ENCODE measurements at regions not wholly inside any gene's neighbourhood (a gene's known extent, or its start where the extent isn't known, plus 50 kb on each side); places are given as distances from the start of the nearest gene placed in this dataset.

DNA sequence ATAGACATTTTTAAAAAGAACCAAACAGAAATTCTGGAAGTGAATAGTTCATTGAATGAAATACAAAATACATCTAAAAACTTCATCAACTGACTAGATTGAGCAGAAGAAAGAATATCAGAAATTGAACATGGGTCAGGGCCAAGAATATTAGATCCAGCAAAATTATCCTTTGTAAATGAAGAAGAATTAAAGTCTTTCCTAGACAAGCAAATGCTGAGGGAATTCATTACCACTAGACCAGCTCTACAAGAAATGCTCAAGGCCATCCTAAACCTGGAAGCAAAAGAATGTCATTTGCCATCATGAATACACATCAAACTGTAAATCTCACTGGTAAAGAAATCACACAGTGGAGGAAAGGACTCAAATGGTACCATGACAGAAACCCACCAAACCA, 72.7 kb upstream of the RPL34 start:
- H4K12ac ChIP-seq (ENCODE audit: low read depth, low read length): no peak overlapping the region
- no peaks in the 10 kb centered on the region for H3K36me3 ChIP-seq (ENCODE audit: control insufficient read depth in 1 of 2, insufficient read depth in 2 of 2, low read length in 2 of 2)
- no peak overlapping the region for H3K4me3 ChIP-seq (ENCODE audit: low read depth, low read length)
- no peak overlapping the region for H4K91ac ChIP-seq (ENCODE audit: low read depth, low read length)
- no peaks in the 10 kb centered on the region for H3K79me1 ChIP-seq (ENCODE audit: low read length)
- no peaks in the 10 kb centered on the region for H3K27me3 ChIP-seq (ENCODE audit: insufficient read depth, low read length)
- H3K9me3 ChIP-seq (ENCODE audit: insufficient read depth, low read depth, low read length): peaks cover 2% of the 10 kb centered on the region
- no peak overlapping the region for H2BK120ac ChIP-seq (ENCODE audit: insufficient read depth, low read length, poor library complexity)
- no peak overlapping the region for H2AFZ ChIP-seq (ENCODE audit: insufficient read depth, low read length, poor library complexity)
- H3K4ac ChIP-seq (ENCODE audit: low read depth, low read length): no peak overlapping the region
- H3K9ac ChIP-seq (ENCODE audit: low read length): no peak overlapping the region
- no peak overlapping the region for H3K23ac ChIP-seq (ENCODE audit: low read length)
- H2BK12ac ChIP-seq (ENCODE audit: low read length): no peak overlapping the region
- H3K4me1 ChIP-seq (ENCODE audit: control insufficient read depth in 1 of 2, insufficient read depth in 2 of 2, low read length in 2 of 2): no peaks in the 10 kb centered on the region
- H3K79me2 ChIP-seq (ENCODE audit: control insufficient read depth, insufficient read depth, low read length, poor library complexity): no peaks in the 10 kb centered on the region
- no peak overlapping the region for H4K8ac ChIP-seq (ENCODE audit: low read depth, low read length)
- no peak for DNase-seq
- no peak overlapping the region for H2BK5ac ChIP-seq (ENCODE audit: low read depth, low read length, poor library complexity)
- no peak overlapping the region for H3K14ac ChIP-seq (ENCODE audit: low read length)
- H3K4me2 ChIP-seq (ENCODE audit: low read length): no peak overlapping the region
- no peak overlapping the region for H3K18ac ChIP-seq (ENCODE audit: low read length)
- no peak overlapping the region for H2AK5ac ChIP-seq (ENCODE audit: low read length)
- no peak overlapping the region for H3K27ac ChIP-seq (ENCODE audit: low read depth, low read length)

DNA sequence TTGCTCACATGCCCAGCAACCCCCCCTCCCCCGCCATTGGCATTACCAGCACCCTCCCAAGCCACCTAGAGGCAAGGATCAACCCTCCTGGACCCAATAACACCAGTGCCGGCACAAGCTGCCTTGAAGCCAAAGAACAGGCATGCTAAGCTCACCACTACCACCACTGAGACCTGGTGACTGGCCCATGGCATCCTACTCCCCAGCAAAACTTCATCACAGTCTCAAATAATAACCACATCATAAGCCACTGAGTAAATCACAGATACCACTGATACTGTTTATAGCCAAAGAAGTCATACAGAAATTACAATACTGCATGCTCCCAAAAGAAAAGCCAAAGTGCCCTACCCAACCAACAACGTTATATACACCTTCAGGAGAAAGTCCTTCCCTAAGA, 73.6 kb upstream of the RPL34 start:
- Histone ChIP-seq H2BK120ac (ENCODE audit: insufficient read depth, low read length, poor library complexity) (no peak overlapping the region), H3K4me3 (ENCODE audit: low read depth, low read length) (no peak overlapping the region), H2BK5ac (ENCODE audit: low read depth, low read length, poor library complexity) (no peak overlapping the region), H3K18ac (ENCODE audit: low read length) (no peak overlapping the region), H3K9me3 (ENCODE audit: insufficient read depth, low read depth, low read length) (peaks cover 2% of the 10 kb centered on the region), H2AFZ (ENCODE audit: insufficient read depth, low read length, poor library complexity) (no peak overlapping the region), H2AK5ac (ENCODE audit: low read length) (no peak overlapping the region), H3K36me3 (ENCODE audit: control insufficient read depth in 1 of 2, insufficient read depth in 2 of 2, low read length in 2 of 2) (no peaks in the 10 kb centered on the region), H4K8ac (ENCODE audit: low read depth, low read length) (no peak overlapping the region), H2BK12ac (ENCODE audit: low read length) (no peak overlapping the region), H3K9ac (ENCODE audit: low read length) (no peak overlapping the region), H3K4me2 (ENCODE audit: low read length) (no peak overlapping the region), H3K23ac (ENCODE audit: low read length) (no peak overlapping the region), H3K4me1 (ENCODE audit: control insufficient read depth in 1 of 2, insufficient read depth in 2 of 2, low read length in 2 of 2) (no peaks in the 10 kb centered on the region), H4K12ac (ENCODE audit: low read depth, low read length) (no peak overlapping the region), H4K91ac (ENCODE audit: low read depth, low read length) (no peak overlapping the region), H3K4ac (ENCODE audit: low read depth, low read length) (no peak overlapping the region), H3K79me1 (ENCODE audit: low read length) (no peaks in the 10 kb centered on the region), H3K27ac (ENCODE audit: low read depth, low read length) (no peak overlapping the region), H3K79me2 (ENCODE audit: control insufficient read depth, insufficient read depth, low read length, poor library complexity) (no peaks in the 10 kb centered on the region), H3K14ac (ENCODE audit: low read length) (no peak overlapping the region), H3K27me3 (ENCODE audit: insufficient read depth, low read length) (no peaks in the 10 kb centered on the region)
- DNase-seq: no peak
- no CpG with 5 or more reads among the region's 3 CpGs for WGBS (ENCODE audit: extremely low coverage, insufficient coverage, insufficient read length)

DNA sequence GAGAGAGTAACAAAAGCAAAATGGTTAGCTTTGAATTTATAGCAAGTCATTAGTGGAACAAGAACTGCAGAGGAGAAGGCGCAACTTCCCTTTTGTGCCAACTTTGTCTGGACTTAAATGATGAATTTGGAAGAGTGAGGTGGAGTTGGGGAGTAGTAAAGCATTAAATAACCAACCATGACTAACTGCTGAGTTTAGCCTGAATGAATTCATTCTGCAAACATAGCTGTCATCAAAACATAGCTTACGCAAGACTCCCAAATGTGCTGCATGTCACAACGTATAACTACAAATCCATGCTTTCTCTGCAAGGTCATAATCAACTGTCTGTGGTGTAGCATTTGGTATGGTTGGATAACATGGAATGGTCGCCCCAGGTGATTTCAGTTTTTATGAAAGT, 75.9 kb upstream of the RPL34 start:
- Histone ChIP-seq H2BK5ac (ENCODE audit: low read depth, low read length, poor library complexity) (no peak overlapping the region), H2BK120ac (ENCODE audit: insufficient read depth, low read length, poor library complexity) (no peak overlapping the region), H4K8ac (ENCODE audit: low read depth, low read length) (no peak overlapping the region), H4K91ac (ENCODE audit: low read depth, low read length) (no peak overlapping the region), H3K4me2 (ENCODE audit: low read length) (no peak overlapping the region), H2BK12ac (ENCODE audit: low read length) (no peak overlapping the region), H3K4me3 (ENCODE audit: low read depth, low read length) (no peak overlapping the region), H3K23ac (ENCODE audit: low read length) (no peak overlapping the region), H2AFZ (ENCODE audit: insufficient read depth, low read length, poor library complexity) (no peak overlapping the region), H3K9ac (ENCODE audit: low read length) (no peak overlapping the region), H2AK5ac (ENCODE audit: low read length) (no peak overlapping the region), H4K12ac (ENCODE audit: low read depth, low read length) (no peak overlapping the region), H3K14ac (ENCODE audit: low read length) (no peak overlapping the region), H3K79me2 (ENCODE audit: control insufficient read depth, insufficient read depth, low read length, poor library complexity) (no peaks in the 10 kb centered on the region), H3K27me3 (ENCODE audit: insufficient read depth, low read length) (no peaks in the 10 kb centered on the region), H3K4ac (ENCODE audit: low read depth, low read length) (no peak overlapping the region), H3K36me3 (ENCODE audit: control insufficient read depth in 1 of 2, insufficient read depth in 2 of 2, low read length in 2 of 2) (no peaks in the 10 kb centered on the region), H3K27ac (ENCODE audit: low read depth, low read length) (no peak overlapping the region), H3K4me1 (ENCODE audit: control insufficient read depth in 1 of 2, insufficient read depth in 2 of 2, low read length in 2 of 2) (no peaks in the 10 kb centered on the region), H3K18ac (ENCODE audit: low read length) (no peak overlapping the region), H3K9me3 (ENCODE audit: insufficient read depth, low read depth, low read length) (peaks cover 2% of the 10 kb centered on the region), H3K79me1 (ENCODE audit: low read length) (no peaks in the 10 kb centered on the region)
- WGBS (ENCODE audit: extremely low coverage, insufficient coverage, insufficient read length): no CpG with 5 or more reads among the region's 4 CpGs
- DNase-seq: no peak

DNA sequence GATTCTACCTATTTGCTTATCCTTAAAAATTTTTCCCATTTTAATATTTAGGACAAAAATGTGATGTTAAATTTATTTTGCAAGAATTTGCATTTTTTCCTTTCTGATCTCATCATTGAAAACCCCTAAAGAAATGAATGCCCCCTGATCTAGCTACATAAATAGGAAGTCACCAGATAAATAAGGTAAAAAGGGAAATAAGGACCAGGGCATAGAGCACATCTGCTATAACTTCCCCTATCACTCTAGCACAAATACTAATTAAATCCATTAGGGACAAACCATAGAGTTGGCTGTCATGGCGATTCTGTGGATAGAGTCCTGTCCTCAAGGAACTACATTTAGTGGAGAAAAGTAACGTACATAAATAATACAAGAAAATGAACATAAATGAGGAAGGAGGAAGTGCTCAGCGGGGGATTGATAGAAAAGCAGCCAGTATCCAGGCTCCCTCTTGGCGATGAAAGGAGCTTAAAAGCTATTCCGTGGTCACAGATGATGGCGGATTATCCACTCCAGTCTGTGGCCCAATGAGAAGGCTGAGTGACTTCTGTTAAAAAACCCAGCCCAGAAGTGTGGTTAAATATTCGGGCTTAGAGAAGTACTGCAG, 76.9 kb upstream of the RPL34 start:
- Histone ChIP-seq H3K36me3 (ENCODE audit: control insufficient read depth in 1 of 2, insufficient read depth in 2 of 2, low read length in 2 of 2) (no peaks in the 10 kb centered on the region), H3K14ac (ENCODE audit: low read length) (no peak overlapping the region), H4K91ac (ENCODE audit: low read depth, low read length) (no peak overlapping the region), H4K8ac (ENCODE audit: low read depth, low read length) (no peak overlapping the region), H3K4ac (ENCODE audit: low read depth, low read length) (no peak overlapping the region), H4K12ac (ENCODE audit: low read depth, low read length) (no peak overlapping the region), H3K23ac (ENCODE audit: low read length) (no peak overlapping the region), H3K4me1 (ENCODE audit: control insufficient read depth in 1 of 2, insufficient read depth in 2 of 2, low read length in 2 of 2) (no peaks in the 10 kb centered on the region), H2BK12ac (ENCODE audit: low read length) (no peak overlapping the region), H3K9ac (ENCODE audit: low read length) (no peak overlapping the region), H3K4me2 (ENCODE audit: low read length) (no peak overlapping the region), H3K27ac (ENCODE audit: low read depth, low read length) (no peak overlapping the region), H3K79me2 (ENCODE audit: control insufficient read depth, insufficient read depth, low read length, poor library complexity) (no peaks in the 10 kb centered on the region), H2BK5ac (ENCODE audit: low read depth, low read length, poor library complexity) (no peak overlapping the region), H2AFZ (ENCODE audit: insufficient read depth, low read length, poor library complexity) (no peak overlapping the region), H2AK5ac (ENCODE audit: low read length) (no peak overlapping the region), H3K18ac (ENCODE audit: low read length) (no peak overlapping the region), H3K4me3 (ENCODE audit: low read depth, low read length) (no peak overlapping the region), H3K9me3 (ENCODE audit: insufficient read depth, low read depth, low read length) (peaks cover 2% of the 10 kb centered on the region), H3K27me3 (ENCODE audit: insufficient read depth, low read length) (no peaks in the 10 kb centered on the region), H3K79me1 (ENCODE audit: low read length) (no peaks in the 10 kb centered on the region), H2BK120ac (ENCODE audit: insufficient read depth, low read length, poor library complexity) (no peak overlapping the region)
- no peak for DNase-seq
- WGBS (ENCODE audit: extremely low coverage, insufficient coverage, insufficient read length): no CpG with 5 or more reads among the region's 7 CpGs

Measured in trophoblast cell (in vitro differentiated cells and primary cell).